Loucy (cell line): ENCODE measurements at regions not wholly inside any gene's neighbourhood (a gene's known extent, or its start where the extent isn't known, plus 50 kb on each side); places are given as distances from the start of the nearest gene placed in this dataset.

Experiments
- H2AFZ ChIP-seq: fragments of 200-600 bp; sonication (generic); 2 replicates; pipeline ENCODE4 v1.6.0; 2016; ENCODE audit warnings: antibody characterized with exemption, mild to moderate bottlenecking, low read length, moderate library complexity
- H3F3A ChIP-seq: fragments of 200-600 bp; 2 replicates; pipeline ENCODE4 v1.6.0; 2016; ENCODE audit warnings: antibody characterized with exemption, low read depth, mild to moderate bottlenecking
- H3K27me3 ChIP-seq: fragments of 200-600 bp; sonication (generic); 2 replicates; pipeline ENCODE4 v1.6.1; 2014; ENCODE audit warnings: low read length, mild to moderate bottlenecking; ENCODE audit not compliant: insufficient read depth, poor library complexity, severe bottlenecking
- H3K36me3 ChIP-seq: fragments of 200-600 bp; sonication (generic); 2 replicates; pipeline ENCODE4 v1.6.1; 2016; ENCODE audit warnings: low read length; ENCODE audit not compliant: insufficient read depth
- H3K4me1 ChIP-seq: fragments of 200-600 bp; sonication (generic); 2 replicates; pipeline ENCODE4 v1.5.1; 2014; ENCODE audit warnings: low read length, mild to moderate bottlenecking; ENCODE audit not compliant: insufficient read depth, poor library complexity, severe bottlenecking
- H3K4me2 ChIP-seq: fragments of 200-600 bp; sonication (generic); 2 replicates; pipeline ENCODE4 v1.6.0; 2014; ENCODE audit warnings: antibody characterized with exemption, low read length, low read depth, mild to moderate bottlenecking; ENCODE audit not compliant: poor library complexity, severe bottlenecking
- H3K4me3 ChIP-seq: fragments of 200-600 bp; sonication (generic); 2 replicates; pipeline ENCODE4 v1.5.1; 2014; ENCODE audit warnings: low read length, mild to moderate bottlenecking, mixed read lengths; ENCODE audit not compliant: poor library complexity, severe bottlenecking
- H3K79me2 ChIP-seq: fragments of 200-600 bp; sonication (generic); 2 replicates; pipeline ENCODE4 v1.6.1; 2014; ENCODE audit warnings: low read length; ENCODE audit not compliant: insufficient read depth
- H3K9ac ChIP-seq: fragments of 200-600 bp; sonication (generic); 2 replicates; pipeline ENCODE4 v1.6.0; 2014; ENCODE audit warnings: mild to moderate bottlenecking, low read depth, low read length, moderate library complexity; ENCODE audit not compliant: poor library complexity, severe bottlenecking
- H3K9me2 ChIP-seq: fragments of 200-600 bp; sonication (generic); replicated peaks from 2 replicates; pipeline ENCODE4 v1.6.1; 2016; ENCODE audit warnings: low read depth, low read length, mixed read lengths
- H3K9me3 ChIP-seq: fragments of 200-600 bp; sonication (generic); 2 replicates; pipeline ENCODE4 v1.6.1; 2014; ENCODE audit warnings: mild to moderate bottlenecking, antibody characterized with exemption, low read length, low read depth; ENCODE audit not compliant: insufficient read depth
- H4K20me1 ChIP-seq: fragments of 200-600 bp; sonication (generic); 2 replicates; pipeline ENCODE4 v1.6.0; 2014; ENCODE audit warnings: antibody characterized with exemption, low read length, mild to moderate bottlenecking; ENCODE audit not compliant: insufficient read depth, poor library complexity, severe bottlenecking
- CTCF ChIP-seq: fragments of 200-600 bp; sonication (generic); conservative IDR thresholded peaks from 2 replicates; pipeline ENCODE4 v1.5.1; 2014; ENCODE audit warnings: mild to moderate bottlenecking, antibody characterized with exemption, low read length
- EZH2phosphoT487 ChIP-seq: fragments of 200-600 bp; IDR thresholded peaks from 2 replicates; pipeline ENCODE4 v1.6.1; 2018; ENCODE audit warnings: antibody characterized with exemption, mild to moderate bottlenecking, moderate library complexity, borderline replicate concordance

GRCh38 chr12:92641291-92641690, 61.5 kb upstream of the PLEKHG7 start:
- no peaks in the 10 kb centered on the region for H3K9me2 ChIP-seq
- no peak overlapping the region for H3K4me2 ChIP-seq
- H3K4me1 ChIP-seq: no peaks in the 10 kb centered on the region
- TF ChIP-seq EZH2phosphoT487 (no peak), CTCF (no peak)
- H3K9me3 ChIP-seq: no peaks in the 10 kb centered on the region
- no peaks in the 10 kb centered on the region for H3K27me3 ChIP-seq
- no peaks in the 10 kb centered on the region for H3K79me2 ChIP-seq
- no peak overlapping the region for H2AFZ ChIP-seq
- no peaks in the 10 kb centered on the region for H4K20me1 ChIP-seq
- H3F3A ChIP-seq: no peaks in the 10 kb centered on the region
- no peak overlapping the region for H3K4me3 ChIP-seq
- no peak overlapping the region for H3K9ac ChIP-seq
- H3K36me3 ChIP-seq: no peaks in the 10 kb centered on the region

- H3K9ac ChIP-seq: no peak overlapping the region
- TF ChIP-seq EZH2phosphoT487: no peak
- TF ChIP-seq CTCF: no peak
- no peaks in the 10 kb centered on the region for H4K20me1 ChIP-seq
- H3K4me3 ChIP-seq: no peak overlapping the region
- no peaks in the 10 kb centered on the region for H3K36me3 ChIP-seq
- no peaks in the 10 kb centered on the region for H3F3A ChIP-seq
- H3K9me3 ChIP-seq: no peaks in the 10 kb centered on the region
- H3K4me1 ChIP-seq: no peaks in the 10 kb centered on the region
- no peak overlapping the region for H3K4me2 ChIP-seq
- no peaks in the 10 kb centered on the region for H3K79me2 ChIP-seq
- no peaks in the 10 kb centered on the region for H3K9me2 ChIP-seq
- H3K27me3 ChIP-seq: no peaks in the 10 kb centered on the region
- H2AFZ ChIP-seq: no peak overlapping the region
Measured at GRCh38 chr12:92640691-92641090, 62.1 kb upstream of the PLEKHG7 start.

GRCh38 chr12:92639017-92639416, 63.8 kb upstream of the PLEKHG7 start:
- Histone ChIP-seq H3F3A (no peaks in the 10 kb centered on the region), H3K9me2 (no peaks in the 10 kb centered on the region), H2AFZ (no peak overlapping the region), H3K9ac (no peak overlapping the region), H3K27me3 (no peaks in the 10 kb centered on the region), H3K36me3 (no peaks in the 10 kb centered on the region), H3K9me3 (no peaks in the 10 kb centered on the region), H3K4me1 (no peaks in the 10 kb centered on the region), H4K20me1 (no peaks in the 10 kb centered on the region), H3K4me3 (no peak overlapping the region), H3K79me2 (no peaks in the 10 kb centered on the region), H3K4me2 (no peak overlapping the region)
- no peak for TF ChIP-seq CTCF
